Body of pancreas (tissue), 4 donors: ENCODE measurements at regions not wholly inside any gene's neighbourhood (a gene's known extent, or its start where the extent isn't known, plus 50 kb on each side); places are given as distances from the start of the nearest gene placed in this dataset.

ENCODE experiments used
- CTCF ChIP-seq, 7 experiments: fragments of 450-650 bp in 4 of 7; fragments of 200-600 bp in 3 of 7; sonication (generic) in 3 of 7; IDR thresholded peaks; one replicate each; pipeline ENCODE4 v1.5.1; 2016 to 2019; ENCODE audit warnings: antibody characterized with exemption in 7 of 7
- POLR2A ChIP-seq, 3 donors: fragments of 450-650 bp; IDR thresholded peaks; one replicate each; pipeline ENCODE4 v1.6.1; 2016; ENCODE audit warnings: antibody characterized with exemption in 3 of 3, mild to moderate bottlenecking in 2 of 3

GRCh38 chr2:204218040-204218439 is 281.5 kb downstream of the ICOS start:
- no peak for TF ChIP-seq CTCF (IDR thresholded peaks at IDR 0.05)
- TF ChIP-seq POLR2A (IDR thresholded peaks at IDR 0.05) = no peak
